ENCODE measurements at regions not wholly inside any gene's neighbourhood (a gene's known extent, or its start where the extent isn't known, plus 50 kb on each side); places are given as distances from the start of the nearest gene placed in this dataset.

DNA sequence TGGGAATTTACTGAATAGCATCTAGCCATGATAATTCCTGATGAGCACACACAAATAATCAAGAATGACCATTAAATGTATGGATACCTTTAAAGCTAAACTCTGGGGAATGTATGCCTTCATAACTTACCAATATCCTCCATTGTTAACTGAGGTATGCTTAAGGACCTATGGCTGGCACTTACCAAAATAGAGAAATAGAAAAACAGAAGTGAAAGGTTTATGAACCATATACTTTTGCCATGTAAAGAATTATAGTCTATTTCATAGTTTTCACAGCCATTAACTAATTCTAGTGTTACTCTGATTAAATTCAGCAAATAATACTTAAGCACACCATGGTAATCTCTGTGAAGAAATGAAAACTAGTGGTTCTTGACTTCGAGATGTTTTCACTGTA, 1360.6 kb upstream of the LRRTM3 start:
- TF ChIP-seq, protein P1, sequence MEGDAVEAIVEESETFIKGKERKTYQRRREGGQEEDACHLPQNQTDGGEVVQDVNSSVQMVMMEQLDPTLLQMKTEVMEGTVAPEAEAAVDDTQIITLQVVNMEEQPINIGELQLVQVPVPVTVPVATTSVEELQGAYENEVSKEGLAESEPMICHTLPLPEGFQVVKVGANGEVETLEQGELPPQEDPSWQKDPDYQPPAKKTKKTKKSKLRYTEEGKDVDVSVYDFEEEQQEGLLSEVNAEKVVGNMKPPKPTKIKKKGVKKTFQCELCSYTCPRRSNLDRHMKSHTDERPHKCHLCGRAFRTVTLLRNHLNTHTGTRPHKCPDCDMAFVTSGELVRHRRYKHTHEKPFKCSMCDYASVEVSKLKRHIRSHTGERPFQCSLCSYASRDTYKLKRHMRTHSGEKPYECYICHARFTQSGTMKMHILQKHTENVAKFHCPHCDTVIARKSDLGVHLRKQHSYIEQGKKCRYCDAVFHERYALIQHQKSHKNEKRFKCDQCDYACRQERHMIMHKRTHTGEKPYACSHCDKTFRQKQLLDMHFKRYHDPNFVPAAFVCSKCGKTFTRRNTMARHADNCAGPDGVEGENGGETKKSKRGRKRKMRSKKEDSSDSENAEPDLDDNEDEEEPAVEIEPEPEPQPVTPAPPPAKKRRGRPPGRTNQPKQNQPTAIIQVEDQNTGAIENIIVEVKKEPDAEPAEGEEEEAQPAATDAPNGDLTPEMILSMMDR (conservative IDR thresholded peaks at IDR 0.05; ENCODE audit: low read depth, low read length) = no peak
- no peak for TF ChIP-seq EZH2 (IDR thresholded peaks at IDR 0.05; ENCODE audit: borderline replicate concordance, low read depth, low read length, poor library complexity, severe bottlenecking)

All from A673 (cell line).